ENCODE measurements at regions not wholly inside any gene's neighbourhood (a gene's known extent, or its start where the extent isn't known, plus 50 kb on each side); places are given as distances from the start of the nearest gene placed in this dataset.

- no peak for DNase-seq (ENCODE audit: insufficient read length, low spot score)
Observed at GRCh38 chr7:26531926-26532325, 240.3 kb downstream of the SNX10 start.

GRCh38 chr7:26532471-26532870, 240.8 kb downstream of the SNX10 start:
- no peak for TF ChIP-seq POLR2A (IDR thresholded peaks at IDR 0.05; ENCODE audit: low read depth, low read length)
- FAIRE-seq (no peak), DNase-seq (ENCODE audit: insufficient read length, low spot score) (no peak)

More at GRCh38 chr7:26531926-26532325, 240.3 kb downstream of the SNX10 start:
- no peak for FAIRE-seq
- TF ChIP-seq POLR2A (IDR thresholded peaks at IDR 0.05; ENCODE audit: low read depth, low read length) = no peak

- FAIRE-seq = no peak
Observed at GRCh38 chr7:26533217-26533616, 241.6 kb downstream of the SNX10 start.

GRCh38 chr7:26534649-26535482, 243.2 kb downstream of the SNX10 start:
- no peak for DNase-seq (ENCODE audit: insufficient read length, low spot score)
- FAIRE-seq = no peak
- no peak for TF ChIP-seq POLR2A (IDR thresholded peaks at IDR 0.05; ENCODE audit: low read depth, low read length)

More at GRCh38 chr7:26533217-26533616, 241.6 kb downstream of the SNX10 start:
- no peak for DNase-seq (ENCODE audit: insufficient read length, low spot score)
- TF ChIP-seq POLR2A (IDR thresholded peaks at IDR 0.05; ENCODE audit: low read depth, low read length) = no peak

GRCh38 chr7:26535483-26536007, 243.9 kb downstream of the SNX10 start:
- no peak for TF ChIP-seq POLR2A (IDR thresholded peaks at IDR 0.05; ENCODE audit: low read depth, low read length)
- DNase-seq (ENCODE audit: insufficient read length, low spot score) (no peak), FAIRE-seq (no peak)

- no peak for DNase-seq (ENCODE audit: insufficient read length, low spot score)
- FAIRE-seq = no peak
- TF ChIP-seq POLR2A (IDR thresholded peaks at IDR 0.05; ENCODE audit: low read depth, low read length) = no peak
Observed at GRCh38 chr7:26538216-26538615, 246.6 kb downstream of the SNX10 start.

- no peak for TF ChIP-seq POLR2A (IDR thresholded peaks at IDR 0.05; ENCODE audit: low read depth, low read length)
- FAIRE-seq = no peak
- no peak for DNase-seq (ENCODE audit: insufficient read length, low spot score)
Observed at GRCh38 chr7:26538689-26539088, 247.0 kb downstream of the SNX10 start.

GRCh38 chr7:26543340-26543739, 251.7 kb downstream of the SNX10 start:
- no peak for FAIRE-seq
- no peak for DNase-seq (ENCODE audit: insufficient read length, low spot score)
- TF ChIP-seq POLR2A (IDR thresholded peaks at IDR 0.05; ENCODE audit: low read depth, low read length) = no peak

- FAIRE-seq (no peak), DNase-seq (ENCODE audit: insufficient read length, low spot score) (no peak)
- TF ChIP-seq POLR2A (IDR thresholded peaks at IDR 0.05; ENCODE audit: low read depth, low read length) = no peak
Observed at GRCh38 chr7:26543951-26544350, 252.3 kb downstream of the SNX10 start.

- DNase-seq (ENCODE audit: insufficient read length, low spot score) (no peak), FAIRE-seq (no peak)
- no peak for TF ChIP-seq POLR2A (IDR thresholded peaks at IDR 0.05; ENCODE audit: low read depth, low read length)
Observed at GRCh38 chr7:26546508-26547053, 254.9 kb downstream of the SNX10 start.

GRCh38 chr7:26547156-26547555, 255.5 kb downstream of the SNX10 start:
- TF ChIP-seq POLR2A (IDR thresholded peaks at IDR 0.05; ENCODE audit: low read depth, low read length) = no peak
- no peak for FAIRE-seq
- DNase-seq (ENCODE audit: insufficient read length, low spot score) = no peak

GRCh38 chr7:26549281-26549944, 257.8 kb downstream of the SNX10 start:
- FAIRE-seq (no peak), DNase-seq (ENCODE audit: insufficient read length, low spot score) (no peak)
- TF ChIP-seq POLR2A (IDR thresholded peaks at IDR 0.05; ENCODE audit: low read depth, low read length) = no peak

GRCh38 chr7:26550492-26550891, 258.8 kb downstream of the SNX10 start:
- no peak for TF ChIP-seq POLR2A (IDR thresholded peaks at IDR 0.05; ENCODE audit: low read depth, low read length)
- DNase-seq (ENCODE audit: insufficient read length, low spot score) (no peak), FAIRE-seq (no peak)

- FAIRE-seq (no peak), DNase-seq (ENCODE audit: insufficient read length, low spot score) (no peak)
- no peak for TF ChIP-seq POLR2A (IDR thresholded peaks at IDR 0.05; ENCODE audit: low read depth, low read length)
Observed at GRCh38 chr7:26551740-26552139, 260.1 kb downstream of the SNX10 start.
